ENCODE measurements at regions not wholly inside any gene's neighbourhood (a gene's known extent, or its start where the extent isn't known, plus 50 kb on each side); places are given as distances from the start of the nearest gene placed in this dataset.

GRCh38 chr7:126001349-126001748 lies 1071.7 kb upstream of the POT1 start:
- TF ChIP-seq CTCF (IDR thresholded peaks at IDR 0.05; ENCODE audit: low read length) = no peak
- no peak for TF ChIP-seq EZH2 (IDR thresholded peaks at IDR 0.05; ENCODE audit: borderline replicate concordance, low read length)

Measured in OCI-LY1 (cell line).